Epithelial cell of esophagus (primary cell): ENCODE measurements at regions not wholly inside any gene's neighbourhood (a gene's known extent, or its start where the extent isn't known, plus 50 kb on each side); places are given as distances from the start of the nearest gene placed in this dataset.
"Not testable (repeated sequence)": the region's sequence is repeated elsewhere in the genome, so short reads cannot be mapped to it uniquely, and the experiment has no call there.

ENCODE experiments used
- DNase-seq: peaks from one replicate; pipeline ENCODE4 v3.0.0; 2010; ENCODE audit warnings: low read depth
- H3K4me3 ChIP-seq: 2 replicates; pipeline ENCODE4 v1.5.1; 2011; ENCODE audit warnings: mild to moderate bottlenecking, low read length, control low read depth
- TF ChIP-seq, protein P1 (sequence below): IDR thresholded peaks from 2 replicates; pipeline ENCODE4 v1.5.1; 2011; ENCODE audit warnings: low read depth, mild to moderate bottlenecking, low read length, control low read depth, inconsistent platforms; ENCODE audit not compliant: insufficient read depth; ENCODE audit errors: missing control alignments

DNA sequence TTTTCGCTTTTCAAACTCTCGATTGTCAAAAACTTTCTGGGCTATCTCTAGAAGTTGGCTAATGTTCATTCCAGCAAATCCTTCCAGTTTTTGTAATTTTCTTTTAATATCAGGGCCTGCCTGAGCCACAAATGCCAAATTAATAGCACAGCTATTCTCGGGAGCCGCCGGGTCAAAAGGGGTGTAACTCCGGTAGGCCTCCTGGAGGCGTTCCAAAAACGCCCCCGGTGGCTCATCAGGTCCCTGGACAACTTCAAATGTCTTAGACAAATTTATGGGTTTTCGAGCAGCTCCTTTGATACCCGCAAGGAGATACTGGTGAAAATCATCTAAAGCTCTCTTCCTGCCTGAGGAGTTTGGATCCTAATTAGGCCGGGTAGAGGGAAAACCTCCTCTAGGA lies 117.9 kb upstream of the PZP start:
- DNase-seq = no peak
- H3K4me3 ChIP-seq = no peak overlapping the region
- TF ChIP-seq, protein P1, sequence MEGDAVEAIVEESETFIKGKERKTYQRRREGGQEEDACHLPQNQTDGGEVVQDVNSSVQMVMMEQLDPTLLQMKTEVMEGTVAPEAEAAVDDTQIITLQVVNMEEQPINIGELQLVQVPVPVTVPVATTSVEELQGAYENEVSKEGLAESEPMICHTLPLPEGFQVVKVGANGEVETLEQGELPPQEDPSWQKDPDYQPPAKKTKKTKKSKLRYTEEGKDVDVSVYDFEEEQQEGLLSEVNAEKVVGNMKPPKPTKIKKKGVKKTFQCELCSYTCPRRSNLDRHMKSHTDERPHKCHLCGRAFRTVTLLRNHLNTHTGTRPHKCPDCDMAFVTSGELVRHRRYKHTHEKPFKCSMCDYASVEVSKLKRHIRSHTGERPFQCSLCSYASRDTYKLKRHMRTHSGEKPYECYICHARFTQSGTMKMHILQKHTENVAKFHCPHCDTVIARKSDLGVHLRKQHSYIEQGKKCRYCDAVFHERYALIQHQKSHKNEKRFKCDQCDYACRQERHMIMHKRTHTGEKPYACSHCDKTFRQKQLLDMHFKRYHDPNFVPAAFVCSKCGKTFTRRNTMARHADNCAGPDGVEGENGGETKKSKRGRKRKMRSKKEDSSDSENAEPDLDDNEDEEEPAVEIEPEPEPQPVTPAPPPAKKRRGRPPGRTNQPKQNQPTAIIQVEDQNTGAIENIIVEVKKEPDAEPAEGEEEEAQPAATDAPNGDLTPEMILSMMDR = no peak

DNA sequence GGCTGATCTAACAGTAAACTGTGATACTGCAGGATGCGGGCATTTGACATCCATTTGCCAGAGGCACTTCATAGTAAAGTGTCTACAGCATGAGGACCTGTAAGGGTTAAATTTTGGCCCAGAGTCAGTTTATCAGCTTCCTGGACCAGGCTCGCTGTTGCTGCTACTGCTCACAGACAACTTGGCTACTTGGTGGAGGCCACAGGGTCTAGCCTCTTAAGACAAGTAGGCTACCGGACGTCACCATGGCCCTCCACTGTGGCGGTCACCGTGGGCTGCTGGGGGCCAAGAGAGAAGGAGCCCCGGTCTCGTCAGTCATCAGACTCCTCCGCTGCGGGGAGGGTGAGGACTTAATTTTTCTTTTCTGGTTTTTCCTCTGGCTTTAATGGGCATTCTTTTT lies 117.3 kb upstream of the PZP start:
- DNase-seq = no peak
- TF ChIP-seq, protein P1 = no peak
- H3K4me3 ChIP-seq = no peak overlapping the region

DNA sequence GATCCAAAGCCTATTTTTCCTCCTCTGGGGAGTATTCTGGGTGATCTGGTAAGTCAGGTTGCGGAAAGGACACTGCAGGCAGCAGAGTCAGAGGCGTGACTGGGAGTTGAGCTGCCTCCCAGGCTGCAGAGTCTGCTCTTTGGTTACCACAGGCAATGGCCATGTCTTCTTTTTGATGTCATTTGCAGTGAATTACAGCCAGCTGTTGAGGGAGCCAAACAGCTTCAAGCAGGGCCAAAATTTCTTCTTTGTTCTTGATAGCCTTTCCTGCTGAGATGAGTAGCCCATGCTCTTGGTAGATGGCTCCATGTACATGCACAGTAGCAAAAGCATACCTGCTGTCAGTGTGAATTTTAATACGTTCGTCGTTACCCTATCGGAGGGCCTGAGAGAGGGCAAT lies 116.6 kb upstream of the PZP start:
- H3K4me3 ChIP-seq = no peak overlapping the region
- TF ChIP-seq, protein P1 = no peak
- no peak for DNase-seq

DNA sequence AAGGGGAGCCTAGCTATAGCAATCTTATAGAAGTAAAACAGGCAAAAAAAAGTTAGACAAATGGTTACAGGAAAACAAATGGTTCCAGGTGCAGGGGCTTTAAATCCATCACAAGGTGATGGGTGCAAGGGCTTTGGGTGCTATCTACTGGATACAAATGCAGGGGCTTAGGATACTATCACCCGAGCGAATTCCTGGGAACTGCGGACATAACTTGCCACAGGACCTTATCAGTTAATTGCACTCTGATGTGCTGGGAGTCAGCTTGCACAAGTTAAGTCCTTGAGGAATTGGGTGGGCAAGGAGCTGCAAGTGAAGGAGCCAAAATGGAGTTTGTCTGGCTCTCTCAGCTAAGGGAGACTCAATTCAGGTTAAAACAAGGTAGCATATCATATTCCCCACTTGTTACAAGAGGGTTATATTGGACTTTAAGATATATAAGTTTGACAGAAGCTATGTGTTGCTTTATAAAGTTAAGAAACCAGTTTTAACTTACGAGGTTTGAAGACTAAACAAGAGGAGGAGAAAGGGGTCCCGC lies 115.0 kb upstream of the PZP start:
- DNase-seq = no peak

DNA sequence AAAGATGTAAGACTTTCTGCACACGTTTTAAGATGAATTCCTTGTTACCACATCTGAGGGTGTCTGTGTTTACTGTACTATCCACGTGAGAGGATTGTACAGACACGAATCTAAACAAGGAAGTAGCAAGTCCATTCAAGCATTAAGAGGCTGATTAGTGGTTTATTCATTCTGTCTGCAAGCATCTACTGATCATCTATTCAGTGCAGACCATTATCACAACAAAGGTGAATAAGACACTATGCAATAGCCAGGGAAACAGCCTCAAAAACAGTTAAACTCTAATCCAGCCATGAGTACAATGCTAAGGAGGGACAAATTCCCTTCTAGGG lies 111.6 kb upstream of the PZP start:
- TF ChIP-seq, protein P1 = no peak
- H3K4me3 ChIP-seq = no peak overlapping the region
- peak; percentile 82 for DNase-seq

More for the DNA sequence above, 115.0 kb upstream of the PZP start:
- TF ChIP-seq, protein P1 = no peak
- H3K4me3 ChIP-seq = no peak overlapping the region

DNA sequence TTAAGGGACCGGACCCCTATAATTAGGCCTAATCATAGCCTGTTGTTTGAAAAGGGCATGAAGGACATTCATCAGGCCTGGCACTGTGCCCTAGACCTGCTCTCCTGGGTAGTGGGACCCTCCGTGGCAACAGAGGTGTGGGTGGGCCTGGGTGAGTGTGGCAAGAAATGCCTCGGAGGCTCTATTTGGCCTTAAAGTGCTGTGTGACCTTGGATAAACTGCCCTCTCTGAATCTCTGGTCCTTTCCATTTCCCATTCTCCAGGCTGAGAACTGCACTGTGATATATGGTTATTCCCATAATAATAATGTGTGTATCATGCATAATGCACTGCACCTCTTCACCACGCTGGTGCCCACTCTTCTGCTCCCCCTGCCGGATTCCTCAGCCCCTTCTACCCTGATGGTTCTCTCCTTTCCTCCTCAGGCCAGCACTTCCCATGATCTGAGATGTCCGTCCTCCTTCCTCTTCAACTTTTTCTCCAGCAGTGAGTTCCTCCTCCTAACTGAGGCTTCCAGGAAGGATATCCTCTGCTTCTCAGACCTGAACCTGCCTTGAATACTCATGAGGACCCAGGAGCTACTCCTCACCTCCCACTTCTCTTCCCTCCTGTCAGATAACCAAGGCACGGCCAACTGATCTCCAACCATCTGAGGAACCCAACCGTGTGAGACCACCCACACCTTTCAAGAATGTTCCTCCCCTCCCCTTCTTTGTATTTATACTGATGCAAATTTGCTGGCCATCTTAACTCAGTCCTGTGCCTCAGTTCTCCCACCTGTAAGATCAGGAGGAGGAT lies 111.0 kb upstream of the PZP start:
- no peak overlapping the region for H3K4me3 ChIP-seq
- no peak for DNase-seq
- TF ChIP-seq, protein P1 = no peak

DNA sequence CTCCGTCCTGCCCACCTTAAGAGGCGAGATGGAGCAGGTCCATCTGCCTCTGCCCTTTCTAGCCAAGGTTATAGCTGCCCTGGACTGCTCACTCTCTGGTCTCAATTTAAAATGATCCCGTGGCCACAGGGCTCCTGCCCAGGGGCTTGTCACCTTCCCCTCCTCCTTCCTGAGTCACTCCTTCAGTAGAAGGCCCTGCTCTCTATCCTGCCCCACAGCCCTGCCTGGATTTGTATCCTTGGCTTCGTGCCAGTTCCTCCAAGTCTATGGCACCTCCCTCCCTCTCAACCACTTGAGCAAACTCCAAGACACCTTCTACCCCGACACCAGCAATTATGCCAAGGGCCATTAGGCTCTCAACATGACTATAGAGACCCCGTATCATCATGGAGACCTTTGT lies 105.3 kb upstream of the PZP start:
- peak; percentile 54 for DNase-seq
- not testable (repeated sequence) for H3K4me3 ChIP-seq

DNA sequence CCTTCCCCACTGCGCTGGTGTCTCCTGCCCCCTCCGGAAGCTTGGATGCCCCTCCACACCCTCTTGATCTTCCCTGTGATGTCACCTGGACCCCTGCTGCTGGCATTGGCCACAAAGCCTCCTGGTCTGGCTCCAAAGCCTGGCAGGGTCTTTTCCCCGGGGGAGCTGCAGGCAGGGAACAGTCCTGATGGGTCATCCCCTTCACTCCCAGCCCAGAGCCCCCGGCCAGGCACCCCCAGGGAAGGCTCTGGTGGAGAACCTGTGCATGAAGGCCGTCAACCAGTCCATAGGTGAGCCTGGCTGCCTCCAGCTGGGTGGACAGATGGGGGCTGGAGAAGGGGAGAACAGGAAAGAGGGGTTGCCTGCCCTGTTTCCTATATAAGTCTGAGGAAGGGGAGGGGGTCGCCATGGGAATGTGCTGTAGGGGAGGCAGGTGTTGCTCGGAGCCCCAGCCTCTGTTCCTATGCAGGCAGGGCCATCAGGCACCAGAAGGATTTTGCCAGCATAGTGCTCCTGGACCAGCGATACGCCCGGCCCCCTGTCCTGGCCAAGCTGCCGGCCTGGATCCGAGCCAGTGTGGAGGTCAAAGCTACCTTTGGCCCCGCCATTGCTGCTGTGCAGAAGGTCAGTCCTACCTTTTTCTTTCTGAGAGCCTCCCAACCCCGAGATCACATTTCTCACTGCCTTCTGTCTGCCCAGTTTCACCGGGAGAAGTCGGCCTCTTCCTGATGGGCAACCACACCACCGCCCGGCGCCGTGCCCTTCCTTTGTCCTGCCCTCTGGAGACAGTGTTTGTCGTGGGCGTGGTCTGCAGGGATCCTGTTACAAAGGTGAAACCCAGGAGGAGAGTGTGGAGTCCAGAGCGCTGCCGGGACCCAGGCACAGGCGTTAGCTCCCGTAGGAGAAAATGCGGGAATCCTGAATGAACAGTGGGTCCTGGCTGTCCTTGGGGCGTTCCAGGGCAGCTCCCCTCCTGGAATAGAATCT lies 104.5 kb upstream of the PZP start:
- not testable (repeated sequence) for H3K4me3 ChIP-seq, DNase-seq

DNA sequence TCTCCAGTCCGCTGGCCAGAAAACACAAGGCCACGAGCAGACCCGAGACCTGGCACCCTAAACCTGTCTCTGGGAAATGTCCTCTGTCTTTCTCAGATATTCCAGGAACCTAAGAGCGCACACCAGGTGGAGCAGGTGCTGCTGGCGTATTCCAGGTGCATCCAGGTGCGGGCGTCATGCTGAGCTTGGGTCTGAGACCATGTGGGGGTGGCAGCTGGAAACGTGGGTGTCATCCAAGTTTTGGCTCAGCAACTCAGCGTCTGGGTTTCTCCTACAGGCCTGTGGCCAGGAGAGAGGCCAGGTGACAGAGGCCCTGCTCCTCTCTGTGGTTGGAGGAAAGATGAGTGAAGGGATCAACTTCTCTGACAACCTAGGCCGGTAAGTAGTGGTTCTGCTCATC lies 103.3 kb upstream of the PZP start:
- not testable (repeated sequence) for DNase-seq, H3K4me3 ChIP-seq

DNA sequence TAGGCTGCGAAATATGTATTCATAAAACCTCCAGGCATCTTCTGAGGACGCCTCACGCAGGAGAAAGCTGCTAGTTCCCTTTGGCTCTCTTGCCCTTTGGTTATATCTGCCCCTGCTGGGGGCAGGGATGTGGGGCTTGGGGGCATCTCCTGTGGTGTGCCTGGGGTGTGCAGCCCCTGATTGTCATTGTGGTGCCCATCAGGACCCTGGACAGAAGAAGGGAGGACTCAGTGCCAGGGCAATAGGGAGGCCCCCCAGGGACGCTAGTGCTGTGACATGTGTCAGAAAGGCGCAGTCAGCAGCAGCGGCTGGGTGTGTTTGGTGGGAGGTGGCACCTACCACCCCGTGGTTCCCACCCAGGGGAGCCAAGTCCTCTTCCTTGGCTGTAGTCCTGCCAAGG lies 102.5 kb upstream of the PZP start:
- not testable (repeated sequence) for H3K4me3 ChIP-seq, DNase-seq

DNA sequence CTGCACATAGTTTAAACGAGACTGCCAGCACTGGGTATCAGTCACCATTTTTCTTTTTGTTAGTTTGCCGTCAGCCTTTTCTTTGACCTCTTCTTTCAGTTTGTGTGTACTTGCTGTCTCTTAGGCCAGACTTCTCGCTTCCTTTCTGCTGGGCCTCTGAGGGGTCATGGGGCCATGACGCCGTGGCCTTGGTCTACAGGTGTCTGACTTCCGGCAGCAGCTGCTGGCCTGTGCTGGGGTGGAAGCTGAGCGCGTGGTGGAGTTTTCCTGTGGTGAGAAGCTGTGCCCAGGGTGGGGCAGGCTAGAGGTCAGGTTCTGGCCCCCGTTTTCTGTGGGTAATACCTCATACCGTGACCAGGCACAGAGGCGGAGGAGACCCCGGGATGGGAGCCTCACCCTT lies 101.6 kb upstream of the PZP start:
- DNase-seq, H3K4me3 ChIP-seq: not testable (repeated sequence)

DNA sequence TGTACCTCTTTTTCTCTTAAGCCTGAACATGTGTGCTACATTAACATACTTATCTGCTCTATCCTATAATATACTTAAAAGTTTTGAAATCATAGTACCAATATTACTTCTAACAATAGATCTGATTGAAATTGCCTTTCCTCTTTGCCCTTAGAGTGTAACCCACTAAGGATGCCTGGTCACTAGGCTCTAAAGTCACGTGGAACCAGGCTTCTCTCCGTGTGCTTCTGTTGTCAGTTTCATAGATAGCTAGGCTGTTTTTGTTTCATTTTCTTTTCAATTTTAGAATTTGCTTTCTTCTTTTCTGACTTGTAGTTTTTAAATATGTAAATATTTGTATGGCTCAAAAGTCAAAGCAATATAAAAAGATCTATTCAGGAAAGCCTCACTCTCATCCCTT lies 100.5 kb upstream of the PZP start:
- H3K4me3 ChIP-seq = not testable (repeated sequence)

More for the DNA sequence above, 100.5 kb upstream of the PZP start:
- DNase-seq = not testable (repeated sequence)
